A549 (cell line): ENCODE measurements at regions not wholly inside any gene's neighbourhood (a gene's known extent, or its start where the extent isn't known, plus 50 kb on each side); places are given as distances from the start of the nearest gene placed in this dataset.

ENCODE experiments used
- ATAC-seq, 2 experiments: fragments of 200-7000 bp in 1 of 2; fragments of >200 bp in 1 of 2; cut with Nextera tagmentation in 1 of 2; cut with Tn5 transposase in 1 of 2; 3 replicates each; pipeline versions ENCODE4 v1.8.0 to v1.9.1; 2018 to 2020; ENCODE audit warnings: mild to moderate bottlenecking in 1 of 2, moderate library complexity in 1 of 2
- CTCF ChIA-PET: fragments of 300-600 bp; sonication (Branson Sonifier 250); formaldehyde crosslinking; extraction: SDS; loops from one replicate; lab custom pipeline; 2021; ENCODE audit warnings: antibody characterized with exemption, inconsistent platforms; lab: Yijun Ruan, JAX
- POLR2A ChIA-PET: fragments of 350-600 bp; formaldehyde crosslinking; extraction: SDS; loops from one replicate; lab custom pipeline; 2021; ENCODE audit warnings: antibody characterized with exemption, inconsistent platforms; lab: Yijun Ruan, JAX
- DNase-seq, 2 experiments: peaks; one replicate each; pipeline versions ENCODE4 v3.0.0 to v3.0.0-alpha.2; 2011 to 2016; ENCODE audit warnings: low read depth in 1 of 2, low spot score in 1 of 2
- FAIRE-seq: peaks from 2 replicates; lab custom pipeline; 2011; peaks lifted over from hg19 to GRCh38; lab: Jason Lieb, UNC
- H3K27ac ChIP-seq, 2 experiments: fragments of >200 bp; sonication (Bioruptor Twin); formaldehyde crosslinking; 3 replicates each; pipeline ENCODE4 v1.5.1; 2016 to 2017
- H3K4me1 ChIP-seq: fragments of >200 bp; sonication (Bioruptor Twin); formaldehyde crosslinking; 3 replicates; pipeline ENCODE4 v1.6.1; 2016
- H3K4me2 ChIP-seq: fragments of >200 bp; sonication (Bioruptor Twin); formaldehyde crosslinking; 3 replicates; pipeline ENCODE4 v1.6.1; 2016
- H3K4me3 ChIP-seq: fragments of >200 bp; sonication (Bioruptor Twin); formaldehyde crosslinking; 3 replicates; pipeline ENCODE4 v1.5.1; 2016
- H3K9me3 ChIP-seq: fragments of >200 bp; sonication (Bioruptor Twin); formaldehyde crosslinking; 3 replicates; pipeline ENCODE4 v1.6.1; 2016
- ATOH8 ChIP-seq: fragments of 250-450 bp; sonication (Bioruptor Pico); IDR thresholded peaks from 2 replicates; pipeline ENCODE4 v1.5.0; 2020; ENCODE audit warnings: low read depth, mild to moderate bottlenecking, moderate library complexity
- BCL3 ChIP-seq: fragments of >200 bp; sonication (Bioruptor Twin); formaldehyde crosslinking; IDR thresholded peaks from 3 replicates; pipeline ENCODE4 v1.6.1; 2016
- CBX8 ChIP-seq: fragments of 200-600 bp; sonication (generic); IDR thresholded peaks from 2 replicates; pipeline ENCODE4 v1.6.1; 2016
- CEBPB ChIP-seq, 2 experiments: fragments of >200 bp in 1 of 2; sonication (Bioruptor Twin) in 1 of 2; formaldehyde crosslinking in 1 of 2; IDR thresholded peaks; 2 replicates each; pipeline ENCODE4 v1.6.1; 2012 to 2016
- CHD2 ChIP-seq: fragments of 150-350 bp; IDR thresholded peaks from 2 replicates; pipeline ENCODE4 v1.6.1; 2014; ENCODE audit warnings: low read length; ENCODE audit not compliant: partially characterized antibody
- ESRRA ChIP-seq: fragments of 150-350 bp; IDR thresholded peaks from 2 replicates; pipeline ENCODE4 v1.6.1; 2014; ENCODE audit warnings: mild to moderate bottlenecking, low read length, borderline replicate concordance
- FOSB ChIP-seq: fragments of 250-450 bp; sonication (Bioruptor Pico); IDR thresholded peaks from 2 replicates; pipeline ENCODE4 v1.5.0; 2020; ENCODE audit warnings: mild to moderate bottlenecking, moderate library complexity
- GATA3 ChIP-seq: IDR thresholded peaks from 2 replicates; pipeline ENCODE4 v1.6.1; 2012; ENCODE audit warnings: borderline replicate concordance
- HOXB13 ChIP-seq: fragments of 250-450 bp; sonication (Bioruptor Pico); IDR thresholded peaks from 2 replicates; pipeline ENCODE4 v1.5.0; 2020; ENCODE audit warnings: low read depth, mild to moderate bottlenecking, moderate library complexity
- JUNB ChIP-seq: fragments of >200 bp; sonication (Bioruptor Twin); formaldehyde crosslinking; IDR thresholded peaks from 2 replicates; pipeline ENCODE4 v1.6.1; 2016
- KDM1A ChIP-seq: fragments of 200-600 bp; sonication (generic); IDR thresholded peaks from 2 replicates; pipeline ENCODE4 v1.6.1; 2016; ENCODE audit warnings: low read depth, mild to moderate bottlenecking
- MAFK ChIP-seq: fragments of 450-650 bp; IDR thresholded peaks from 2 replicates; pipeline ENCODE4 v1.6.1; 2014; ENCODE audit not compliant: partially characterized antibody
- PBX3 ChIP-seq: IDR thresholded peaks from 2 replicates; pipeline ENCODE4 v1.6.1; 2012
- PHF8 ChIP-seq: fragments of 200-600 bp; sonication (generic); IDR thresholded peaks from 2 replicates; pipeline ENCODE4 v1.6.1; 2016; ENCODE audit warnings: low read depth, mild to moderate bottlenecking, antibody characterized with exemption, moderate library complexity, borderline replicate concordance
- REST ChIP-seq: fragments of 200-600 bp; sonication (generic); IDR thresholded peaks from 2 replicates; pipeline ENCODE4 v1.6.1; 2016; ENCODE audit warnings: antibody characterized with exemption, mild to moderate bottlenecking, moderate library complexity
- RFX5 ChIP-seq: fragments of 450-650 bp; IDR thresholded peaks from 2 replicates; pipeline ENCODE4 v1.7.1; 2014; ENCODE audit warnings: antibody characterized with exemption, mild to moderate bottlenecking, moderate library complexity
- SMC3 ChIP-seq: fragments of >200 bp; sonication (Bioruptor Twin); formaldehyde crosslinking; IDR thresholded peaks from 3 replicates; pipeline ENCODE4 v1.6.1; 2018; ENCODE audit warnings: inconsistent platforms
- SREBF2 ChIP-seq: fragments of 450-650 bp; IDR thresholded peaks from 2 replicates; pipeline ENCODE4 v1.6.1; 2014; ENCODE audit warnings: mild to moderate bottlenecking, moderate library complexity
- ZSCAN20 ChIP-seq: fragments of 250-450 bp; sonication (Bioruptor Pico); IDR thresholded peaks from 2 replicates; pipeline ENCODE4 v1.8.0; 2022; ENCODE audit warnings: mild to moderate bottlenecking, moderate library complexity
- WGBS: methylation state at CpG from one replicate; pipeline ENCODE4 v1.1.6; 2017; ENCODE audit errors: missing lambda C conversion rate; 5-methylcytosine and 5-hydroxymethylcytosine counted together

- TF ChIP-seq BCL3 (no peak), JUNB (no peak), REST (no peak), SMC3 (no peak), PBX3 (no peak), CHD2 (no peak), ZSCAN20 (no peak), MAFK (no peak)
Observed at GRCh38 chr2:2851806-2852777, 521.0 kb upstream of the MYT1L start (continued).

GRCh38 chr2:2851316-2851715 is 520.2 kb upstream of the MYT1L start:
- H3K4me2 ChIP-seq = no peak overlapping the region
- POLR2A ChIA-PET = no interaction called here
- H3K27ac ChIP-seq = no peak overlapping the region
- H3K4me1 ChIP-seq = no peaks in the 10 kb centered on the region
- no peak overlapping the region for H3K4me3 ChIP-seq
- TF ChIP-seq GATA3 (no peak), FOSB (CRISPR knock-in tag) (no peak), SREBF2 (no peak), CBX8 (no peak), PBX3 (no peak), KDM1A (no peak), JUNB (no peak), HOXB13 (CRISPR knock-in tag) (no peak), ESRRA (no peak), ATOH8 (CRISPR knock-in tag) (no peak), PHF8 (no peak), RFX5 (no peak), CEBPB (IDR thresholded peaks at IDR 0.05) (no peak)
- TF ChIP-seq, all 56 proteins: peak for 0
- WGBS = 24% methylated on average over 9 of the region's 9 CpGs
- CTCF ChIA-PET = no interaction called here
- DNase-seq (no peak), ATAC-seq (no peak), FAIRE-seq (no peak)
- no peaks in the 10 kb centered on the region for H3K9me3 ChIP-seq
